BLaER1 treated with 17β-estradiol and CSF1 and Interleukin-3, amounts not matched to agents 10 nM and 100 nM (cell line): ENCODE measurements at regions not wholly inside any gene's neighbourhood (a gene's known extent, or its start where the extent isn't known, plus 50 kb on each side); places are given as distances from the start of the nearest gene placed in this dataset.

Experiments used
- H3K27ac ChIP-seq, 11 experiments: shearing (Covaris generic); formaldehyde crosslinking; 2 replicates each; pipeline ENCODE4 v1.8.1; 2022
- H3K27me3 ChIP-seq, 11 experiments: shearing (Covaris generic); formaldehyde crosslinking; 2 replicates each; pipeline ENCODE4 v1.8.1; 2022
- H3K36me3 ChIP-seq, 11 experiments: shearing (Covaris generic); formaldehyde crosslinking; 2 replicates each; pipeline ENCODE4 v1.8.1; 2022
- H3K4me1 ChIP-seq, 10 experiments: shearing (Covaris generic); formaldehyde crosslinking; 2 replicates each; pipeline ENCODE4 v1.8.1; 2022
- H3K4me2 ChIP-seq, 11 experiments: shearing (Covaris generic); formaldehyde crosslinking; 2 replicates each; pipeline ENCODE4 v1.8.1; 2022
- H3K4me3 ChIP-seq, 10 experiments: shearing (Covaris generic); formaldehyde crosslinking; 2 replicates each; pipeline ENCODE4 v1.8.1; 2022
- H3K9ac ChIP-seq, 11 experiments: shearing (Covaris generic); formaldehyde crosslinking; 2 replicates each; pipeline ENCODE4 v1.8.1; 2022
- H3K9me3 ChIP-seq, 11 experiments: shearing (Covaris generic); formaldehyde crosslinking; replicated peaks in 1 of 11; 2 replicates each; pipeline ENCODE4 v1.8.1; 2022
- H4K20me1 ChIP-seq, 11 experiments: shearing (Covaris generic); formaldehyde crosslinking; 2 replicates each; pipeline ENCODE4 v1.8.1; 2022
- Cebpa-rat ChIP-seq, 11 experiments: shearing (Covaris generic); IDR thresholded peaks; 2 replicates each; pipeline ENCODE4 v1.8.1; 2022

DNA sequence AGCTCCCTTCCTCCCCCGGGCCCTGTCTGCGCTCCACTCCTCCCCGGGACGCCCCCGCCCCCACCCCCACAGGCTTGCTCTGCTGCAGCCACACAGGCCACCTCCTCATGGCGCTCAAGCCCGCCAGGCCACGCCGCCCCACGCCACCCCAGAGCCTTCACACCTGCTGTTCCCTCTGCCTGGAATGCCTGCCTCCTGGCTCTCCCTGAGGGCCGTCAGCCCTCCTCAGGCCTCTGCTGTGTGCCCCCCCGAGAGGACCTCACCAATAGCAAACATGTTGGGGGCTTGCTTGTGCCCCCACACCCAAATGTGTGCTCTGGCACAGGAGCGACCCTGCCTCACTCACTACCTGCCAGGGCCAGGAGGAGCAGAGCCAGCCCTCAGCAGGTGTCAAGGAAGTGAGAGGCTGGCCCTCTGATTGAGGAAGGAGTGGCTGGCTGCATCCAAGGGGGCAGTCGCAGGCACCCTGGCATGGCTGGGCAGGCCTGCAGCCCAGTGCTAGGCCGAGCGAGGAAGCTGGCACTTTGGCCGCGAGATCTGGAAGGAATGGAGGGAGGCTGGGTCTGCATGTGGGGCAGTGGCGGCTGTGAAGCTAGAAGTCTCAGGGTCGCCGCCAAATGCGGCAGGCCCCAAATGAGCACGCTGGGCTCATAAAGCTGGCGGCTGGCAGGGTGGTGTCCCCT lies 86.5 kb downstream of the INHBB start:
- Histone ChIP-seq H3K36me3 (no peaks in the 10 kb centered on the region), H3K4me1 (peaks cover 0 to 13% (median 0%) of the 10 kb centered on the region in 10 experiments; a peak in 7 of 20 replicates), H4K20me1 (peaks cover 0 to 10% (median 0%) of the 10 kb centered on the region in 11 experiments; a peak in 2 of 22 replicates), H3K4me2 (no peak overlapping the region), H3K9me3 (no peaks in the 10 kb centered on the region), H3K4me3 (no peak overlapping the region), H3K27me3 (no peaks in the 10 kb centered on the region), H3K9ac (no peak overlapping the region), H3K27ac (no peak overlapping the region)
- no peak for TF ChIP-seq Cebpa-rat (IDR thresholded peaks at IDR 0.05)

DNA sequence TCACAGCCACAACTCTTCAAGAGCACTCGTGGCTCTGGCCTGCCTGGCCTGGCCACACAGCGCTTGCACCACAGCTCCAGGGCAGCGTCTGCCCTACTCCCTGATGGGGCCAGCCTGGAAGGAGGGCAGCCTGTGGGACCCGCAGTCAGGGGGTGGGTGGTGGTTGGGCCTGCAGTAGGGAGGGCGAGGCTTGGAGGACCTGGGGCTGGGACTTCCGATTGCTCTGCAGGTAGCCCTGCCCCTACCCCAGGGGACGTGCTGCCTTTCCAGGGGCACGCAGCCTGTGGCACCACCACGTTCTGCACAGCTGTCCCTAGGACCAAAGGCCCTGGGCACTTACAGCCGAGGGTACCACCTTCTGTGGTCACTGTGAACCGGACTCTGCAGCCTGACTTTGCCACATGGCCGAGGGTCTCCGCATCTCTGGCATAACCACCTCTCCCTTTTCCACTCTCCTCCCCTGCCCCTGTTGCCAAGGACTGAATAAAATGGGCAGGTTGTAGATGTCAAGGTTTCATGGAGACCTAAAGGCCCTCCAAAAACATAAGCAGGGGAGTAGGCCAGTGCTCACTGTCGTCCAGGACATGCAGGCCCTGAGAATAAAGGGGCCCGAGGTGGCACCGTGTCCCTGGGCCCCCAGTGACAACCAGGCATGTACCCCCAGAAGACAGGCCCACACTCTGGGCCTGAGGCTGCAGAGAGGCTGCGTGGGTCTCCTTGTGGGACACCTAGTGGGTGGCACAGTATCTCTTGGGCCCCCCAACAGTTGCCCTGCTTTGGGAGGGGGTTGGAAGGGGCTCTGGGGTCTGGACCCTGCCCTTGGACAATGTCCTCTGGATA lies 87.3 kb downstream of the INHBB start:
- Histone ChIP-seq H3K27me3 (no peaks in the 10 kb centered on the region), H3K4me3 (no peak overlapping the region), H3K9me3 (no peaks in the 10 kb centered on the region), H3K36me3 (no peaks in the 10 kb centered on the region), H3K4me1 (peaks cover 0 to 13% (median under 1%) of the 10 kb centered on the region in 10 experiments; a peak in 7 of 20 replicates), H3K4me2 (no peak overlapping the region), H3K27ac (no peak overlapping the region), H3K9ac (no peak overlapping the region), H4K20me1 (peaks cover 0 to 10% (median 0%) of the 10 kb centered on the region in 11 experiments; a peak in 2 of 22 replicates)
- no peak for TF ChIP-seq Cebpa-rat (IDR thresholded peaks at IDR 0.05)

DNA sequence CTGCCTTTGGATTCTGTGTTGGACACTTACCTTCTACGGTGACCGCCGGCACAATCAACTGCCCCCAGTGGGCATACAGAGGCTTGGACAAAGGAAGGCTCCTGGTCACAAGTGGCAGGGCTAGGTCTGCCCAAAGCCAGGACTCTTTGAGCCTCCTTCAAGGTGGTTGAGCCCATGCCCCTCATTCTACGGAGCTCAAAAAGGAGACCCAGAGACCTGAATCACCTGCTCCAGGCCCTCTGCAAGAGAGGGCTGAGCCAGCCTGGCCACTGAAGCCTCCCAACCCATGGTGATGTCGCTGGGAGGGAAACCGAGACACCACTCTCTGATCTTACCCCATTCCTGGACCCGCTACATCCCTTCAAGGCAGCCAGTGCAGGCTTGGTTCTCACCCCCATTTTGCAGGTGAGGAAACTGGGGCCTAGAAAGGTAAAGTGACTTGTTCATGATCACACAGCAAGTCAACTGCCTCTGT lies 87.9 kb downstream of the INHBB start:
- Histone ChIP-seq H3K27ac (no peak overlapping the region), H3K27me3 (no peaks in the 10 kb centered on the region), H3K4me1 (peaks cover 0 to 19% (median 6%) of the 10 kb centered on the region in 10 experiments; a peak in 11 of 20 replicates), H3K36me3 (no peaks in the 10 kb centered on the region), H3K4me2 (no peak overlapping the region), H4K20me1 (peaks cover 0 to 10% (median 0%) of the 10 kb centered on the region in 11 experiments; a peak in 2 of 22 replicates), H3K9ac (no peak overlapping the region), H3K9me3 (no peaks in the 10 kb centered on the region), H3K4me3 (no peak overlapping the region)
- no peak for TF ChIP-seq Cebpa-rat (IDR thresholded peaks at IDR 0.05)

DNA sequence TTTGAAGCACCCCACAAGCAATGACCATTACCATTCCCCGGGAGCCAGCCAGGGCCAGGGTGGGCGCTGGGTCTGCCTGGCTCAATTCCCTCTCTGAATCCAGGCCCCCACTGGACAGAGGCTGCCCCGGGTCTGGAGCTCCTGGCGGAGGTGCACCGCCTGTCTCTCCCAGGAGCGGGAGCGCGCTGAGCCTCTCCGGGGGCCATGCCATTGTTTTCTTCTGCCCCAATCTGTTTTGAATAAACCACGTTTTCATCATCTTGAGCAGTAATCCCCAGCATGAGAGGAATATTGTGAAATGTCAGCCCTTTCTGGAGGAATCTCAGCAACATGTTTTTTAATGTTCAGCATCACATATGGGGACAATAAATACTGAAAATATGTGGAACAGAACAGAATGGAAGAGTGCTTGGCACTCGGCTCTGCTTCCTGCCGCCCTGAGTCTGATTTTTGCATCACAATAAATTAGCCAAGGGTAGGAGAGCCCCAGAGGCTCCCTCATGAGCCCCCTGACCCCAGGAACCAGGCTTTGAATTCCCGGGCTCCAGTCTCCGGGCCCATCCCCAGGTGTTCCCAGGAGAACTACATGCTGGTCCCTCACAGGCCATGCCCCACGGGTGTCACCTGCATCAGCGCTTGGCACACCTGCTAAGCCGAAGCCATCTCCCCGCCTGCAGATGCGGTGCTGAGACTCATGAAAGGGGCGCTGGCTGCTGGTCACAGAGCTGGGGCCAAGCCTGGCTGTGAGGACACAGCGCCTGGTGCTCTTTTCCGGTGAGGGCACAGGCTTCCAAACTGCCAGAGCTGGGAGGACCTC lies 88.8 kb downstream of the INHBB start:
- H3K4me1 ChIP-seq: peaks cover 0 to 28% (median 13%) of the 10 kb centered on the region in 10 experiments; a peak in 13 of 20 replicates
- no peak overlapping the region for H3K4me3 ChIP-seq
- H3K9me3 ChIP-seq: no peaks in the 10 kb centered on the region
- no peaks in the 10 kb centered on the region for H3K27me3 ChIP-seq
- H4K20me1 ChIP-seq: peaks cover 0 to 10% (median 0%) of the 10 kb centered on the region in 11 experiments; a peak in 2 of 22 replicates
- H3K9ac ChIP-seq: no peak overlapping the region
- no peak for TF ChIP-seq Cebpa-rat (IDR thresholded peaks at IDR 0.05)
- H3K27ac ChIP-seq: no peak overlapping the region
- no peaks in the 10 kb centered on the region for H3K36me3 ChIP-seq
- no peak overlapping the region for H3K4me2 ChIP-seq

DNA sequence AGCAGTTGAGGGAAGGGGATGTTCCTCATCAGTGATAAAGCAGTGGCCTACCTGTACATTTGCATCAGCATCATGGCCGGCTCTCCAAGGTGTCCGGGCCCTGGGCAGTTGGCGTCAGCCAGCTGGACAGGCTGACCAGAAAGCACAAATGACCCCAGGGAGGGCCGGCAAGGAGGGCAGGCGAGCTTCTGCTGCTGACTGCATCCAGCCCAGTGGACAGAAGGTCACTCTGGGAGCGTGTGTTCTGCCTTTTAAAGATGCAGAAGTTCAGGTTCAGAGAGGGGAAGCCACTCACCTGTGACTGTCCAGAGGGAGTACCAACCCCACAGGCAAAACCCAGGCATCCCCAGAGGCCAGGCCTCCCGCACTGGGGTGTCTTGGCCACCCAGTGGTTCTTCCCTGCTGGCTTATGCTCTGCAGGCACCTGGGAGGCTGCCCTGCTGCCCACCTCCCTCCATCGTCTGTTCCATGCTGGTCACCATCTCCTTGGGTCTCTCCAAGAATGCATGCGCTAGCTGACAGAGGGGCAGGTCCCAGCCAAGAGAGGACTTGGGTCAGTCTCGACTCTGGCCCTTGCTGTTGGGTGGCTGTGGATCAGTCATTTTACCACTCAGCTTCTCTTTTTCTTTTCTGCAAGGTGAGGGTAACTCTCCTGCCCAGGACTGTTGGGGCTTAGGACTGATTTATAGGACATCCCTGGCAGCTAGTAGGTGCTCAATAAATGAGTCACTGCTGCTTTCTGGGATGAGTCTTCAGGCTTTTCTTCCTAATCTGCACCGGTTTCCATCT lies 89.9 kb downstream of the INHBB start:
- TF ChIP-seq Cebpa-rat (IDR thresholded peaks at IDR 0.05): no peak
- Histone ChIP-seq H3K4me2 (no peak overlapping the region), H3K27ac (no peak overlapping the region), H3K4me1 (peaks cover 0 to 20% (median 16%) of the 10 kb centered on the region in 10 experiments; a peak in 13 of 20 replicates), H3K36me3 (no peaks in the 10 kb centered on the region), H3K4me3 (no peak overlapping the region), H3K9ac (no peak overlapping the region), H3K9me3 (no peaks in the 10 kb centered on the region), H4K20me1 (peaks cover 0 to 10% (median 0%) of the 10 kb centered on the region in 11 experiments; a peak in 2 of 22 replicates), H3K27me3 (peaks cover 4 to 11% (median 8%) of the 10 kb centered on the region in 11 experiments)

DNA sequence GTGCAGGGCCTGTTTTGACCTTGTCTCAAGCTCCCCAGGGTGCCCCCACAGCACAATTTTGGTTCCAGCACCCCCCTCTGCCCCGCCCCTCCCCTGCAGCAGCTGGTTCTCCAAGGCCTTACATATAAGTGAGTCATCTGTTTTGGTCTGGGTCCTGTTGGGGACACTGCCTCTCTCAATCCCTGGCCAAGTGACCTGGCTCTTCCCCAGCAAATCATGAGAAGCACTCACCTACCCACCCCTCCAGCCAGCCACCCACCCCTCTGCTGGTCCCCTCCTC lies 90.5 kb downstream of the INHBB start:
- Histone ChIP-seq H3K9ac (no peak overlapping the region), H3K27ac (no peak overlapping the region), H3K4me3 (no peak overlapping the region), H3K4me1 (peaks cover 0 to 19% (median 16%) of the 10 kb centered on the region in 10 experiments; a peak in 13 of 20 replicates), H4K20me1 (peaks cover 0 to 10% (median 0%) of the 10 kb centered on the region in 11 experiments; a peak in 2 of 22 replicates), H3K36me3 (no peaks in the 10 kb centered on the region), H3K4me2 (no peak overlapping the region), H3K27me3 (peaks cover 9 to 17% (median 14%) of the 10 kb centered on the region in 11 experiments), H3K9me3 (no peaks in the 10 kb centered on the region)
- TF ChIP-seq Cebpa-rat (IDR thresholded peaks at IDR 0.05): no peak

DNA sequence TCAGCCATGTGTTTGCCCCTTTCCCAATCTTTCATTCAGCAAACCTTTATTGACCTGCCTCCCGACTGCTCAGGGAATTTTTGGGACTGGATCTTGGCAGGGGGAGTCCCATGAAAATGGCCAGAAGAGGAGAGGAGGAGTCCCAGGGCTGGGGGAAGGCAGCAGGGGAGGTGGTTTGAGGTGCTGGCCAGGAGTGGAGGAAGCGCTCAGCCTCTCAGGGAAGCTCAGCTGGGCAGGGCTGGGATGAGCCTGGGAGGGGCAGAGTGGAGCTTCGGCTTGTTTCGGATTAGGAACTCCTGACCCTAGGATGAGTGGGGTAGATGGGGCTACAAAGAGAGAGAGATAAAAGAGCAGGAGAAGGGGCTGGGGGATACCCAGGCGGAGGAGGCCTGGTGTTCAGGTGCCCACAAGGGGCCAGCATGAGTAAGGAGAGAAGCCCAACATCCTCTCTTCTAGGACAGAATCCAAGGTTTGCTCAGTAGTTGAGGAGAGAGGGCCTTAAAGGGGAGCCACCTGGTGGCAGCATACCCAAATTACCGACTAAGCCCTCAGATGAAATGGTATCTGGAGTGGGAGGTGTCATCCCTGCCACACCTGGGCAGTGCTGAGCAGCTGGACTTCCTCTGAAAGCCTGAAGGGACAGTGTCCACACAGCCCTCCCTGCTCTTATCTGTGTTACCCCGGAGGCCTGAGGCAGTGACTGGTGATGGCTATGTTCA lies 91.1 kb downstream of the INHBB start:
- Histone ChIP-seq H3K9me3 (peaks cover 0 to 4% (median 0%) of the 10 kb centered on the region in 11 experiments; a peak in 5 of 22 replicates), H3K9ac (no peak overlapping the region), H3K4me3 (no peak overlapping the region), H3K4me1 (peaks cover 0 to 19% (median 16%) of the 10 kb centered on the region in 10 experiments; a peak in 13 of 20 replicates), H4K20me1 (peaks cover 0 to 14% (median 0%) of the 10 kb centered on the region in 11 experiments; a peak in 2 of 22 replicates), H3K4me2 (no peak overlapping the region), H3K36me3 (no peaks in the 10 kb centered on the region), H3K27me3 (peaks cover 16 to 23% (median 20%) of the 10 kb centered on the region in 11 experiments), H3K27ac (no peak overlapping the region)
- TF ChIP-seq Cebpa-rat (IDR thresholded peaks at IDR 0.05): no peak
